Bronchial epithelial cell (primary cell): ENCODE measurements at regions not wholly inside any gene's neighbourhood (a gene's known extent, or its start where the extent isn't known, plus 50 kb on each side); places are given as distances from the start of the nearest gene placed in this dataset.

ENCODE experiments used
- DNase-seq: peaks from one replicate; pipeline ENCODE4 v3.0.0-alpha.2; 2010; ENCODE audit warnings: low read depth
- FAIRE-seq: peaks from 2 replicates; lab custom pipeline; 2011; peaks lifted over from hg19 to GRCh38; lab: Jason Lieb, UNC
- H3K27me3 ChIP-seq: 2 replicates; pipeline ENCODE4 v1.5.1; 2011; ENCODE audit warnings: low read length; ENCODE audit not compliant: control insufficient read depth, insufficient read depth
- H3K36me3 ChIP-seq: 2 replicates; pipeline ENCODE4 v1.5.1; 2011; ENCODE audit warnings: low read length; ENCODE audit not compliant: control insufficient read depth, insufficient read depth
- H3K4me3 ChIP-seq: 2 replicates; pipeline ENCODE4 v1.5.1; 2011; ENCODE audit warnings: mild to moderate bottlenecking, low read depth, low read length, control low read depth
- CTCF ChIP-seq: IDR thresholded peaks from 2 replicates; pipeline ENCODE4 v1.5.1; 2011; ENCODE audit warnings: mild to moderate bottlenecking, moderate library complexity, low read length, control low read depth, inconsistent platforms; ENCODE audit not compliant: insufficient read depth, severe bottlenecking

GRCh38 chr15:39432026-39432425 is 148.9 kb upstream of the THBS1 start:
- DNase-seq: no peak
- no peak for TF ChIP-seq CTCF
- no peaks in the 10 kb centered on the region for H3K27me3 ChIP-seq
- H3K4me3 ChIP-seq: no peak overlapping the region
- no peak for FAIRE-seq
- no peaks in the 10 kb centered on the region for H3K36me3 ChIP-seq

GRCh38 chr15:39432912-39433348 is 147.9 kb upstream of the THBS1 start:
- no peak for FAIRE-seq

GRCh38 chr15:39433376-39433775 is 147.5 kb upstream of the THBS1 start:
- TF ChIP-seq CTCF: no peak
- FAIRE-seq: no peak
- H3K4me3 ChIP-seq: no peak overlapping the region
- H3K36me3 ChIP-seq: no peaks in the 10 kb centered on the region
- no peak for DNase-seq
- no peaks in the 10 kb centered on the region for H3K27me3 ChIP-seq

More at GRCh38 chr15:39432912-39433348, 147.9 kb upstream of the THBS1 start:
- DNase-seq: no peak
- Histone ChIP-seq H3K36me3 (no peaks in the 10 kb centered on the region), H3K4me3 (no peak overlapping the region), H3K27me3 (no peaks in the 10 kb centered on the region)
- TF ChIP-seq CTCF: no peak

GRCh38 chr15:39434163-39434562 is 146.7 kb upstream of the THBS1 start:
- no peaks in the 10 kb centered on the region for H3K36me3 ChIP-seq
- H3K27me3 ChIP-seq: no peaks in the 10 kb centered on the region
- no peak for FAIRE-seq
- DNase-seq: no peak
- H3K4me3 ChIP-seq: no peak overlapping the region
- TF ChIP-seq CTCF: no peak

- no peak overlapping the region for H3K4me3 ChIP-seq
- FAIRE-seq: no peak
- no peak for TF ChIP-seq CTCF
- no peaks in the 10 kb centered on the region for H3K27me3 ChIP-seq
- H3K36me3 ChIP-seq: no peaks in the 10 kb centered on the region
- DNase-seq: no peak
These were observed 146.1 kb upstream of the THBS1 start for GRCh38 chr15:39434751-39435238.

GRCh38 chr15:39435244-39435643 is 145.6 kb upstream of the THBS1 start:
- Histone ChIP-seq H3K27me3 (no peaks in the 10 kb centered on the region), H3K36me3 (no peaks in the 10 kb centered on the region), H3K4me3 (no peak overlapping the region)
- DNase-seq (no peak), FAIRE-seq (no peak)
- no peak for TF ChIP-seq CTCF
